LNCAP (cell line): ENCODE measurements at regions not wholly inside any gene's neighbourhood (a gene's known extent, or its start where the extent isn't known, plus 50 kb on each side); places are given as distances from the start of the nearest gene placed in this dataset.

Source experiments
- TF ChIP-seq, protein P1 (sequence below): fragments of 450-650 bp; IDR thresholded peaks from 2 replicates; pipeline ENCODE4 v1.5.1; 2017; ENCODE audit warnings: mild to moderate bottlenecking

GRCh38 chr7:8913682-8914081 lies 480.3 kb downstream of the NXPH1 start:
- TF ChIP-seq, protein P1, sequence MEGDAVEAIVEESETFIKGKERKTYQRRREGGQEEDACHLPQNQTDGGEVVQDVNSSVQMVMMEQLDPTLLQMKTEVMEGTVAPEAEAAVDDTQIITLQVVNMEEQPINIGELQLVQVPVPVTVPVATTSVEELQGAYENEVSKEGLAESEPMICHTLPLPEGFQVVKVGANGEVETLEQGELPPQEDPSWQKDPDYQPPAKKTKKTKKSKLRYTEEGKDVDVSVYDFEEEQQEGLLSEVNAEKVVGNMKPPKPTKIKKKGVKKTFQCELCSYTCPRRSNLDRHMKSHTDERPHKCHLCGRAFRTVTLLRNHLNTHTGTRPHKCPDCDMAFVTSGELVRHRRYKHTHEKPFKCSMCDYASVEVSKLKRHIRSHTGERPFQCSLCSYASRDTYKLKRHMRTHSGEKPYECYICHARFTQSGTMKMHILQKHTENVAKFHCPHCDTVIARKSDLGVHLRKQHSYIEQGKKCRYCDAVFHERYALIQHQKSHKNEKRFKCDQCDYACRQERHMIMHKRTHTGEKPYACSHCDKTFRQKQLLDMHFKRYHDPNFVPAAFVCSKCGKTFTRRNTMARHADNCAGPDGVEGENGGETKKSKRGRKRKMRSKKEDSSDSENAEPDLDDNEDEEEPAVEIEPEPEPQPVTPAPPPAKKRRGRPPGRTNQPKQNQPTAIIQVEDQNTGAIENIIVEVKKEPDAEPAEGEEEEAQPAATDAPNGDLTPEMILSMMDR, result no peak

- TF ChIP-seq, protein P1, result no peak
Measured at GRCh38 chr7:8921807-8922206, 488.4 kb downstream of the NXPH1 start.

GRCh38 chr7:8922726-8923125 lies 489.3 kb downstream of the NXPH1 start:
- TF ChIP-seq, protein P1, result no peak

GRCh38 chr7:8923164-8923806 lies 489.9 kb downstream of the NXPH1 start:
- TF ChIP-seq, protein P1, result no peak

DNA sequence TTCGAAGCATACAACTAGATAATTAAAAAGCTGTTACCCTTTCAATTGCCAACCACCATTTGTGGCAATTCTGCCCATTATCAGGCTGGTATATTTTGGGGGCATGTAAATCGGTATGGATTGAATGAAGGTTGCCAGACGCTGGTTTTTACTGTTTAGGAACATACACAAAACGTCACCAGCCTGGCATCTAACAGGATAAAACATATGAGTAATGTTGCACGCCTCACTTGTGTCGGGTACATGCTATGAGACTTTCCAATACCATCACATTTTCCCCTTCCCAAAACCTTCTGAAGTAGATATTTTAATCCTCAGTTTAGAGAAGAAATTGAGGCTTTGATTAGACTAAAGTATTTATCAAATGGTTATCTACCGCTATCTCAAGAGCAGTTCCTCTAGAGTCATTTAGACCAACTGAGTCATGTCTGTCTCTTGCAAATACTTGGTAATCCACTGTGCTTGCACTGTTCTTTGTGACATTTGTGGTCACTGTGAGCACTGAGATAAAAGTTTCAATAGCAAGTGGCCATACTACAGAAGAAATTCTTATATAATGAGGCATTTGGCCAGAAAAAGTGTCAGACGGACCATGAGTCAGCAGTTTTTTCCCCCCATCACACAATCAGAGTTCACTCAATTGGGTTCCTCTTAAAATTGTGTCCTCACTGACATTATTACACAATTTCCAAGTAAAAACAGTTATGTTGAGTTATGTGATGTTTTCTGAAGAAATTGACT lies 498.7 kb downstream of the NXPH1 start:
- TF ChIP-seq, protein P1, result no peak

- TF ChIP-seq, protein P1, result no peak
Measured at GRCh38 chr7:8932751-8933150, 499.3 kb downstream of the NXPH1 start.

DNA sequence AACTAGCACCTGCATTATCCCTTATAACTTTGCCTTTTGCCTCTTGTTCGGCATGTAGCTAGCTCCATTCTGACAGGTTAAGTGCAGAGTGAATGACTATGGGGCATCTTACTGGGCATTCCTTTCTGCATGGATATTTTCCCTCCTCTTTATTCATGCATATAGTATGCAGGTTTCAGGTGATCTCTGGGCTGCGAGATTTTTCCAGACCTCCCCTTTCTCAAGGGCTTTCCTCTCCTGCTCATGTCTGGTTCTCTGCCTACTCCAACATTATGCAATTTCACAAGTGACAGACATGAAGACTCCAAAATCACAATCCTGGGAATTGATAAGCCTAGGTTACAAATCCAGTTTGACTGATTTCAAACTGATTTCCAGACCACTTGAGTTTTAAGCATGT lies 503.8 kb downstream of the NXPH1 start:
- TF ChIP-seq, protein P1, result no peak
